Brain microvascular endothelial cell (primary cell): ENCODE measurements at regions not wholly inside any gene's neighbourhood (a gene's known extent, or its start where the extent isn't known, plus 50 kb on each side); places are given as distances from the start of the nearest gene placed in this dataset.

ENCODE experiments used
- DNase-seq: peaks from one replicate; pipeline ENCODE4 v3.0.0-alpha.2; 2020
- H3K27ac ChIP-seq: fragments of 250-450 bp; sonication (Bioruptor Pico); 2 replicates; pipeline ENCODE4 v1.5.1; 2020; ENCODE audit warnings: mild to moderate bottlenecking, moderate library complexity
- H3K27me3 ChIP-seq: fragments of 250-450 bp; sonication (Bioruptor Pico); replicated peaks from 2 replicates; pipeline ENCODE4 v1.5.1; 2020; ENCODE audit warnings: mild to moderate bottlenecking
- H3K36me3 ChIP-seq: fragments of 250-450 bp; sonication (Bioruptor Pico); replicated peaks from 2 replicates; pipeline ENCODE4 v1.5.1; 2020; ENCODE audit warnings: mild to moderate bottlenecking
- H3K4me3 ChIP-seq: 2 replicates; pipeline ENCODE4 v1.5.1; 2011; ENCODE audit warnings: low read depth, mild to moderate bottlenecking, control low read depth, low read length, moderate library complexity
- in situ Hi-C: cut with HindIII; loops from 2 replicates; pipeline ENCODE4 v1.10.0; 2017; ENCODE audit warnings: low sequenced_read_pairs, low pct_ligation_motif_present
- TF ChIP-seq, protein P1 (sequence below): IDR thresholded peaks from 2 replicates; pipeline ENCODE4 v1.5.1; 2011; ENCODE audit warnings: low read depth, mild to moderate bottlenecking, moderate library complexity, low read length, control low read depth, inconsistent platforms; ENCODE audit errors: missing control alignments

DNA sequence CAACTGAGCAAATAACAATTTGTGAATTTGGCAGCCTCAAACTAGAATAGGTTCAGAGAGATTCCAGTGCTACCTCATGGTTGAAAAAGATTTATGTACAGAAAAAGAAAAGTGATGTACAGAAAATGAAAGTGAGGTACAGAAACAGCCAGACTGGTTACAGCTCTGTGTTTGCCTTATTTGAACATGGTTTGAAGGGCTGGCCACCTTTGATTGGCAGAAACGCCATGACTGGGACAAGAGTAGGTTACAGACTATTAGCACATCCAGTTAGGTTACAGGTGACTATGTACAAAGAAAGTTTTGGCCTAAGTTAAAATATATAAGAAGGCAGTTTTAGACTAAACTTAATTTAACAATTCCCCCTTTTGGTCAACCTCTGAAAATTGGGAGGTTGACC lies 309.4 kb downstream of the BTG1 start:
- H3K27ac ChIP-seq: no peak overlapping the region
- in situ Hi-C loops: no loop called here
- H3K4me3 ChIP-seq: no peak overlapping the region
- no peaks in the 10 kb centered on the region for H3K27me3 ChIP-seq
- TF ChIP-seq, protein P1, sequence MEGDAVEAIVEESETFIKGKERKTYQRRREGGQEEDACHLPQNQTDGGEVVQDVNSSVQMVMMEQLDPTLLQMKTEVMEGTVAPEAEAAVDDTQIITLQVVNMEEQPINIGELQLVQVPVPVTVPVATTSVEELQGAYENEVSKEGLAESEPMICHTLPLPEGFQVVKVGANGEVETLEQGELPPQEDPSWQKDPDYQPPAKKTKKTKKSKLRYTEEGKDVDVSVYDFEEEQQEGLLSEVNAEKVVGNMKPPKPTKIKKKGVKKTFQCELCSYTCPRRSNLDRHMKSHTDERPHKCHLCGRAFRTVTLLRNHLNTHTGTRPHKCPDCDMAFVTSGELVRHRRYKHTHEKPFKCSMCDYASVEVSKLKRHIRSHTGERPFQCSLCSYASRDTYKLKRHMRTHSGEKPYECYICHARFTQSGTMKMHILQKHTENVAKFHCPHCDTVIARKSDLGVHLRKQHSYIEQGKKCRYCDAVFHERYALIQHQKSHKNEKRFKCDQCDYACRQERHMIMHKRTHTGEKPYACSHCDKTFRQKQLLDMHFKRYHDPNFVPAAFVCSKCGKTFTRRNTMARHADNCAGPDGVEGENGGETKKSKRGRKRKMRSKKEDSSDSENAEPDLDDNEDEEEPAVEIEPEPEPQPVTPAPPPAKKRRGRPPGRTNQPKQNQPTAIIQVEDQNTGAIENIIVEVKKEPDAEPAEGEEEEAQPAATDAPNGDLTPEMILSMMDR: no peak
- H3K36me3 ChIP-seq: no peaks in the 10 kb centered on the region
- DNase-seq: no peak

DNA sequence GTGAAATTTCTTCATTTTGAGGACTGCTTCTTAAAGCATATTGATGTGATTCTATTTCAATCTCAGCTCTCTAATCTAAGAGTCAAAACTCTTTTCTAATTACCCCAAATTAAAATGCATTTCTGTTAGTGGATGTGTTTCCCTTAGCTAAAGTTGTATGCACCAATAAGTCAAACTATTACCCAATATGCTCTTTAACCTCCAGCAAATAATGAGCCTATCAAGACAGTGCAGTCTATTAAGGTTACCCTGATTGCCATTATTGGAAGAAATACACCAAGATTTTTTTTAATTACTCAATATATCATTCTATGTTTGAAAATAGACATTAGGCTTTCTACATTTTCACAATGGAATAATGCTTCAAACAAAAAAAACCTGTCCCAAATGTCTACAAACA lies 310.0 kb downstream of the BTG1 start:
- no peak overlapping the region for H3K27ac ChIP-seq
- H3K4me3 ChIP-seq: no peak overlapping the region
- in situ Hi-C loops: no loop called here
- H3K36me3 ChIP-seq: no peaks in the 10 kb centered on the region
- no peaks in the 10 kb centered on the region for H3K27me3 ChIP-seq
- no peak for DNase-seq
- TF ChIP-seq, protein P1: no peak

DNA sequence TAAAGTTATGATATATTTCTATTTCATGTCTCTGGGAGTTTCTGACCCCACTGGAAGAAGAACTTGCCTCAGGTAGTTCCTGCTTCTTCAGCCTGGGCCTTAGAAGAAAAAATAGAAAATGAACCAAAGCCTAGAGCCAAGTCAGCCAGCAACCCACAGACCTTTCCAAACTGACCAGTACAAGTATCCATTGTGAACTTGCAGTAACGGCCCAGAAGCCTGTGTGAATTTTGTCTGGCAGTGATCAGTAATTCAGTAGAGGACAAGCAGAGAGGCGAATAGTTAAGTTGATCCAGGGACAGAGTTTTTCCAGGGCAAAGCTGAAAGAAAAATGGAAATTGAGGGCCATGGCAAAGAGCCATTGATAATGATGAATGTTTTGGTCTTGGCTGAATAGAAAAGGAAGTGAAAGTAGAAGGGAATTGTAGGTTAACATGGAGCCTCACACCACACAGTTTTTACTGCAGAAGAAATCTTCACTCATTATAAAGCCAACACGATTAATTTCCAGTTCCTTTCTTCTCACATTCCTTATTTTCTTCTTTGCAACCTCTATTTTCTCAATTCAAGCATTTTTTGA lies 311.8 kb downstream of the BTG1 start:
- H3K4me3 ChIP-seq: no peak overlapping the region
- in situ Hi-C loops: no loop called here
- no peaks in the 10 kb centered on the region for H3K27me3 ChIP-seq
- H3K36me3 ChIP-seq: no peaks in the 10 kb centered on the region
- no peak overlapping the region for H3K27ac ChIP-seq
- TF ChIP-seq, protein P1: no peak
- no peak for DNase-seq

DNA sequence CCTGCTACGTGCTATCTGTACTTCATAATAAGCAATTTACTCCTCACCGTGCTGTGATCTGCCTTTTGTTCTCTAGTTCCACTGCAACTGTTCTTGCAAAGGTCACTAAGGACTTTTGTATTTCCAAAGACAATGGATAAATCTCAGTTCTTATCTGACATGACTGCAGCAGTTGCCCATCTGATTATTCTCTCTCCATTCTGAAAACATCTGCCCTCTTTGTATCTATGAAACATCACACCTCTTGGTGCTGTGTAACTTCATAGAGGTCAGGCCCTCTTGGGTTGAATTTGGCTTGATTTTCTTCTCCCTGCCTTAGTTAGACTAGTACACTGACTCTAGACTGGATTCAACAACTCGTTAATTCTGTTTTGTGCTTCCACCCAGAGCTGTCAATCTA lies 319.6 kb downstream of the BTG1 start:
- H3K4me3 ChIP-seq: no peak overlapping the region
- in situ Hi-C loops: no loop called here
- H3K27ac ChIP-seq: no peak overlapping the region
- no peaks in the 10 kb centered on the region for H3K36me3 ChIP-seq
- TF ChIP-seq, protein P1: no peak
- no peak for DNase-seq
- H3K27me3 ChIP-seq: no peaks in the 10 kb centered on the region

DNA sequence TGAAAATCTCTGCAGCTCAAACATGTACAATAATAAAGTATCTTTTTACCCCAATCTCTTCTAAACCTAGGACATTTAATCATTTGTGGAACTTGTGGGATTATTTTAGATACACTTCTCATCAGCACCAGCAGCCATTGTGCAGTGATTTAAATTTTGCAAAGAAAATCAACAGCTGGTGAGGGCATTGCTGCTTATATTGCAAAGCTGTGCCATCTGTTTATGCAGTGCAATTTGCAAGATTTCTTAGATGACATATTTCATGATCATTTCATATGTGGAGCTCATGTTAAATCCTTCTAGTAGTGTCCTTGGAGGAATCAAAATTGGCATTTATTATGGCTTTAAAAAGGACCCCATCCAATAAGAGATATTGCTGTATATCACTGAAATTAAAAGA lies 320.7 kb downstream of the BTG1 start:
- H3K27ac ChIP-seq: no peak overlapping the region
- no peak overlapping the region for H3K4me3 ChIP-seq
- no peak for DNase-seq
- TF ChIP-seq, protein P1: no peak
- H3K27me3 ChIP-seq: no peaks in the 10 kb centered on the region
- in situ Hi-C loops: no loop called here
- no peaks in the 10 kb centered on the region for H3K36me3 ChIP-seq

DNA sequence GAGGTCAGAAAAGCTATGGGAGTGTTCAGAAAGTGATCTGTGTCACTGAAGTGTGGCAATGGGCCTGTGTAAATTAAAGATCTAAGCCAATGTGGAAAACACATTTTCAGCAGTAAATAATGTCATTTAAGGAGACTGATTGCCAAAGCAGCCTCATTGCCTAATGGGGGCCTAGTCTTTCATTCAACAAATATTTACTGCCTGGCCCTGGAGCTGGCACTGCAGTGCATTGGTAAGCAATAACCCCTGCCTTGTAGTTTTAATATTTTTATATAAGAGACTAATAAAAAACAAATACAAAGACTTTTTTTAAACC lies 326.6 kb downstream of the BTG1 start:
- Histone ChIP-seq H3K27ac (no peak overlapping the region), H3K4me3 (no peak overlapping the region), H3K27me3 (no peaks in the 10 kb centered on the region), H3K36me3 (no peaks in the 10 kb centered on the region)
- TF ChIP-seq, protein P1: no peak
- in situ Hi-C loops: no loop called here
- DNase-seq: no peak
